ENCODE measurements at regions not wholly inside any gene's neighbourhood (a gene's known extent, or its start where the extent isn't known, plus 50 kb on each side); places are given as distances from the start of the nearest gene placed in this dataset.
"Not testable (repeated sequence)": the region's sequence is repeated elsewhere in the genome, so short reads cannot be mapped to it uniquely, and the experiment has no call there.

DNA sequence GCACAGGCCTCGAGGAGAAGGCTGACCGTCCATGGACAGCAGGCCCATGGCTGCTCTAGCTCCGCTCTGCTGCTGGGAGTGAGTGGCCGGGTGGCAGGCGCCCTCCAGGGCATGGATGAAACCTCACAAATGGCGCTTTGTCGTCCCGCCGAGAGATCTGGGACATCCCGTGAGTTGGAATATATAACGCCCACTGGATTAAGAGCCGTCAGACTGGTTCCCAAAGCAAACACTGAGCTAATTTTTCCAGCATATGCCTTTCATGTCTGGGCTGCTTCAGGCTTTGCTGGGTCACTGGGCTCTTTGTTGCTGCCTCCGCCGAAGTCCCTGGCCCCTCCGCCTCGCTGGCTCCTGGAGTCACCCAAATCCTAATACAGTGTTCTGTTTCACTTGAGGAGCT is 266.3 kb downstream of the FOXL1 start:
- no peak for DNase-seq

DNA sequence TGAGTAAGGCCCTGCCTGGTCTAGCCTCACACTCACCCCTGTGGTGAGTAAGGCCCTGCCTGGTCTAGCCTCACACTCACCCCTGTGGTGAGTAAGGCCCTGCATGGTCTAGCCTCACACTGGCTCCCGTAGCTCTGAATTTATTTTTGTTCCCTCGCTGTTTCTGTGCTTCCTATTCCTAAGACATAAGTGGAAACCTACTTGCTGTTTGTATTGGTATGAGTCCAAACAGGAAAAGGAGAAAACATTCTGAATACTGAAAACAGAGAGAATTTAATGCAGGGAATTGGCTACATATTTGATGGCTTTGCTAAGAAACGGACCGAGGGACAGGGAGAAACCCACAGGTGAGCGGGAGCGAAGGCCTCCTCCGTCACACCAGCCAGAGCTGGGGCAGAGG is 267.8 kb downstream of the FOXL1 start:
- no peak for DNase-seq

DNA sequence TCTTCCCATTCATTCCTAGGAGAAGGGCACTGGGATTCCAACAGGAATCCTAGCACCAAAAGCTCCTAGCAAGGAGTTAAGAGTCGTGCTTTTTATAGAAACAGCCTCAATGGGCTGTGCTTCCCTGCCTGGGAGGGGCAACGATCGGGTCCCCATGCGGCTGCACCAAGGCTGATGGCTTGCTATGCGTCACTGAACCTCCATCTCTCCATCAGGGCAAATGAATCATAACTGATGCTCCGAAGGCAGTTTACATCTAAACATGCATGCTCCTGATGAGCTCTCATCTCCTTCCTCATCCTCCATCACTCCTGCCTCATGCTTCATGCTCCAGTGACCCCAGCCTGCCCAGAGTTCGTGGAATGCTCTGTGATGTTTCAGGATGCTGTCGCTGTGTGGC is 270.5 kb downstream of the FOXL1 start:
- no peak for DNase-seq

DNA sequence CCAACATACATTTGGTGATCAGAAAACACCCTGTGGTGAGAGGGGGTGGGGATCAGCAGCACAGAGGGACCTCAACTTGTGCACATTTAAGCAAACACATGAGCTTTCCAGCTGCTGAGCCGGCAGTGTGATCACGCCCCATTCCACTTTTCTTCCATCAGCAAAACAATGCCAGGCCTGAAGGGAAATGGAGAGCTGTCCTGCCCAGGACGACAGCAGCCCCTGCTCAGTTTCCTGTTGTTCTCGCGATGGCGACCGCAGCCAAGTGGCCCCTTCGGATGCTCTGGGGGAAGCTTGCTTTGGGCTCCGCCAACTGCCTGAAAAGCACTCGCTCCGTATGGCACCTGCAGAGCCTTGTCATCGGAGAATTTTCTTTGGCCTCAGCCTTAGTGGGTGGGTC is 272.3 kb downstream of the FOXL1 start:
- no peak for DNase-seq

DNA sequence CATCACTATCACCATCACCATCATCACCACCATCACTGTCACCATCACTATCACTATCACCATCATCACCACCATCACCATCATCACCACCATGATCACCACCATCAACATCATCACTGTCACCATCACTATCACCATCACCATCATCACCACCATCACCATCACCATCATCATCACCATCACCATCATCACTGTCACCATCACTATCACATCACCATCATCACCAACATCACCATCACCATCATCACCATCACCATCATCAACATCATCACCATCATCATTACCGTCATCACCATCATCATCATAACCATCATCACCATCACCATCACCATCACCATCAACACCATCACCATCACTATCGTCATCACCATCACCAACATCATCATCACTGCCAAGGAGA is 273.8 kb downstream of the FOXL1 start:
- DNase-seq = no peak

DNA sequence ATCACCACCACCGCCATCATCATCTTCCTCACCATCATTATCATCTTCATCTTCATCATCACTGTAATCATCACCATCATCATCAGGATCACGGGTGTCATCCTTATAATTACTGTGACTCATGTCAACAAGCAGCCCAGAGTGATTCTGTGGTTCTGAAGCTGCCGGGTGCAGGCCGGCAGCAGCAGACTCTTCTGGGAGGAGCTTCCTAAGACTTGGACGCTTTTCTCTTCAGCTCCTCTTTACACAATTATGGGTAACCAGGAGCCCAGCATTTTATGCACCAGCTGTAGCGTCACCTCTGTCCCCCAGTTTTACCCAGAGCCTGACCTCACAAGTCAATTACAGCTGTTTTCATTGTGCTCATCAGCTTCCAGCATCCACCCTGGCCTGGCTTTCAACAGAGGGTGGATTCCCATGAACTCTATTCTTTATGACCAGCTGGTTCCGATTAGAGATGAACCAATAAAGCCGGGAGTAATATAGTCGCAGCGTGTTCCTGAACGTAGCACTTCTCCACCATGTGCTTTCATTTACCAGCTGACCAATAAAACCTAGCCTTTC is 275.8 kb downstream of the FOXL1 start:
- DNase-seq = peak; percentile 72

DNA sequence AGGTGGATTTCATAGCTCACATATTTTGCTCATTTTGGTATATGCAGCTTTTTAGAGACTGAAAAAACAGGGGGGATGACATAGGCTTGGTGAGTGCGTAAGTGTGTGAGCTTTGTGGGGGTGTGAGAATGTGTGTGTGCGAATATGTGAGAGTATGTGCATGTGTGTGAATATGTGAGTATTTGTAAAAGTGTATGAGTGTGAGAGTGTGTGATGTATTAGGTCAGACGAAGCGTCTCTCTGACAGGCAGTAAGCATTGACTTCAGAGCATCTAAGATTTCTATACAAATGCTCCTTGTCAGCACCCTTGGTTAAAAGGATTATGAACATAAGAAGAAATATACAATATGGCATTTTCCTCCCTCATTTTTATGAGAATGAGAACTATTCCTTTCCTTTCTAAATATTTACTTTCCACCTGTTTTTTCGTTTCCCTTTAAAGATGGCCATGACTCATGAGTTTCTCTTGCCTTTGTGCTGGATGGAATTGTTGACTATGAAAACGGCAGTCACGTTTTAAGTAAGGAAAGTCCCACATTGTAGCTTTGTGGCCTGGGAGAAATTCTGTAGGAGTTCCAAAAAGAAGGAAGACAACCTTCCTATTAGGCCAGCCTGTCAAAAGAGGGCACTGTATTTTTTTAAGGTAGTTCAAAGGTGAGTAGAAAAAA is 276.4 kb downstream of the FOXL1 start:
- DNase-seq = no peak

DNA sequence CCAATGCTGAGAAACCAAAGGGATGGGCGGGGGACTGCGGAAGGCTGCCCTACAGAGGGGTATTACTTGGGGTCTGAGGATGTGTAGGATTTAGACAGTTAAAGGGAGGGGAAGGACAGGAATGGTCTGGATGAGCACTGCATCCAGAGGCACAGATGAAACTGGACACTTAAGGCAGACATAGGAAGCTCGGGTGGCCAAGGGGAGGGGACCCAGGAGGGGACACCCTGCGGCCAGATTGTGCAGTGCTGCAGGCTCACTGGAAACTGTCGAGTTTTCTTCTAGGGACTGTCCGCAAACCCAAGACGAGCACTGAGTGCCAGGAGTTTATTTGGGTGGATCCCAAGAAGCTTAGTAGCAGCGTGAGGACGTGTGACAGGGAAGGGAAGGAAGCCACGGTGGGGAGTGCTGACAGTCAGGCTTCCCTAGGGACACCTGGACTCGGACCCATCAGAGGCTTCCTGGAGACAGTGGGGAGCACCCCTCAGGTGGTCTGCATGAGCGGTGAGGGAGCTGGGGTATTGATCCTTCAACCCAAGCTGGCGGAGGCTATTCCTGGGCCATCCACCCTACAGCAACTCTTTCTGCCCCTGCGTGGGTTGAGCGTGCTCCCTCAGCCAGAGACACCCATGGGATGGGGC is 278.7 kb downstream of the FOXL1 start:
- DNase-seq = no peak

DNA sequence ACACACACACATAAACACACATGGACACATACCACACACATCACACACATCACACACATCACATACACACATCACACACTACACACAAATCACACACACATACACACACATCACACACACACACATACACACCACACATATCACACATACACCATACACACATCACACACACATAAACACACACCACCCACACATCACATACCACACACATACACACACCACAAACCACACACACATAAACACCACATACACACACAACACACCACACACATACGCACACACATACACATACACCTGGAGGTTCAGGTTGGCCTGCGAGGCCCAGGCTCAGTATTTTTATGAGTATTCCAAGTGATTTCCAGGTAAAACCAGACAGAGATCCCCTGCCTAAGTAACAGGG is 279.5 kb downstream of the FOXL1 start:
- DNase-seq = no peak

DNA sequence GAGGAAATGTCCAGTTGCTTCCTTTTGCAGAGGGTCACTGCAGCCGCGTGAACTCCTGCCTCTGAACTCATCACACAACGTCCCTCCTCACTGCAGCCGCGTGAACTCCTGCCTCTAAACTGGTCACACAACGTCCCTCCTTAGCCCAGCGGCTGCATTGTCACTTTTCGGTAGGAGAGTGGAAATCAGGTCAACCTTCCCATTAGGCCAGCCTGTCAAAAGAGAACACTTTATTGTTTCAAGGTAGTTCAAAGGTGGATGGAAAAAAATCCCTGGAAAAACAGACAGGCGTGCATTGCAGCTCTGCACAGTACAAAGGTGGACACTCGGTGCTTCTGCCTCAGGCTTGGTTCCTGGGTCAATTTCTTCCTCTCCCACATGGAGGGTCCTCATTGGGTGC is 280.2 kb downstream of the FOXL1 start:
- DNase-seq = no peak

DNA sequence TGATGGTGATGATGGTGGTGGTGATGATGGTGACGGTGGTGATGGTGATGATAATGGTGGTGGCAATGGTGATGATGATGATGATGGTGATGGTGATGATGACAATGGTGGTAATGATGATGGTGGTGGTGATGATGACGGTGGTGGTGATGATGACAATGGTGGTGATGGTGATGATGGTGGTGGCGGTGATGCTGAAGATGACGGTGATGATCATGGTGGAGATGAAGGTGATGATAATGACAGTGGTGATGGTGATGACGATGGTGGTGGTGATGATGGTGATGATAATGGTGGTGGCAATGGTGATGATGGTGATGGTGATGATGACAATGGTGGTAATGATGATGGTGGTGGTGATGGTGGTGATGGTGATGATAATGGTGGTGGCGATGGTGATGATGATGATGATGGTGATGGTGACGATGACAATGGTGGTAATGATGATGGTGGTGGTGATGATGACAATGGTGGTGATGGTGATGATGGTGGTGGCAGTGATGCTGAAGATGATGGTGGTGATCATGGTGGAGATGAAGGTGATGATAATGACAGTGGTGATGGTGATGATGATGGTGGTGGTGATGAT is 283.0 kb downstream of the FOXL1 start:
- not testable (repeated sequence) for DNase-seq

DNA sequence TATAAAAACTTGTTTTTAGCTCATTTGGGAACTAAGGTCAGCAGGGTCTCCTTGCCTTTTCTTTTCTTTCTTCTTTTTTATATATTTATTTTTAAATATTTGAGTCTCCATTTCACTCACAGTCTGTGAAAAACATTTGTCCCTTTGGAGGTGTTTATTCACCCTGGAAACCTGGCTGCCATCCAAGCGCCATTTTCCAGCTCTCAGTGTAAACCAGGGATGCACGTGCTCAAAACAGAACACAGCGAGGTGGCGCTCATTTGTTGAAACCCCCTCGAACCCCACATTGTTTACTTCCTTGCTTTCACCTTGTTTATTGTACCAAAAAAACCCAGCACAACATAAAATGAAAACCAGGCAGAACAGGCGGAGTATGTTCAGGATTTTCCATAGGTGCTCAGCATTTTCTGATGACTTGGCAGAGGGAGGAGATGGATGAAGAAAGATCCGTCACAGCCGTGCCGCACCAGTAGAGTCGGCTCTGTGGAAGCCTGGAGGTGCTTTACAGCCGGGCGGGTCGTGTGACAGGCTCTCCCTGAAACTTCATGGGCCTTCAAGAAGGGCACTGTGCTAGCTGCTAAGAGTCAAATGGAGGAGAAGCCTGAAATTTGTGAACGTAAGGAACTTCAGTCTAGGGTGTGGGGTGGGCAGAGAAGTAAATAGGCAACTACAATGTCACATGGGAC is 284.4 kb downstream of the FOXL1 start:
- DNase-seq = no peak

DNA sequence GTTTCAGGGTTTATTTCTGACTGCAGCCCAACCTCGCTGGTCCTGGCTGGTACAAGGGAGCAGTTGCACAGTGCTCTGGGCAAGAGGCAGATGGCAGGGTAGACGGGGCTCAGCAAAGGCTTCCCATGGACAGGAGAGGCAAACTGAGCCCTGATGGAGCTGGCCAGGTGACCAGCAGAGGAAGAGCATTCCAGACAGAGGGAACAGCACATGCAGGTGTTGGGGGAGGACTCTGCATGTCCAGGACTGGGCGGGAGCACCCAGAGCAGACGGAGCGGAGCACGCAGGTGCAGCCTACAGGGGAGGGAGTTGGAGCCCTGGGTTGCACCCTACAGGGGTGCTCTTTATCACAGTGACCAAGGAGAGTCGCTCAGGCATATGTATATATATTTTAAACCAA is 285.3 kb downstream of the FOXL1 start:
- no peak for DNase-seq

DNA sequence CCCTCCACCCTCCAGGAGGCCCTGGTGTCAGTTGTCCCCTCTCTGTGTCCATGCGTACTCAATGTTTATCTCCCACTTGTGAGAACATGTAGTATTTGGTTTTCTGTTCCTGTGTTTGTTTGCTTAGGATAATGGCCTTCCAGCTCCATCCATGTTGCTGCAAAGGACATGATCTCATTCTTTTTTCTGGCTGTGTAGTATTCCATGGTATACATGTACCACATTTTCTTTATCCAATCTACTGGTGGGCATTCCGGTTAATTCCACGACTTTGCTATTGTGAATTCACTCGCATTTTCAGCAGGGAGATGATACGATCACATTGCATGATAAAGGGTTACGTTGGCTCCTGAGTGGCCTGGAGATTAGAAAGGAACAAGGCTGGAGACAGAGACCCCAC is 286.2 kb downstream of the FOXL1 start:
- no peak for DNase-seq

DNA sequence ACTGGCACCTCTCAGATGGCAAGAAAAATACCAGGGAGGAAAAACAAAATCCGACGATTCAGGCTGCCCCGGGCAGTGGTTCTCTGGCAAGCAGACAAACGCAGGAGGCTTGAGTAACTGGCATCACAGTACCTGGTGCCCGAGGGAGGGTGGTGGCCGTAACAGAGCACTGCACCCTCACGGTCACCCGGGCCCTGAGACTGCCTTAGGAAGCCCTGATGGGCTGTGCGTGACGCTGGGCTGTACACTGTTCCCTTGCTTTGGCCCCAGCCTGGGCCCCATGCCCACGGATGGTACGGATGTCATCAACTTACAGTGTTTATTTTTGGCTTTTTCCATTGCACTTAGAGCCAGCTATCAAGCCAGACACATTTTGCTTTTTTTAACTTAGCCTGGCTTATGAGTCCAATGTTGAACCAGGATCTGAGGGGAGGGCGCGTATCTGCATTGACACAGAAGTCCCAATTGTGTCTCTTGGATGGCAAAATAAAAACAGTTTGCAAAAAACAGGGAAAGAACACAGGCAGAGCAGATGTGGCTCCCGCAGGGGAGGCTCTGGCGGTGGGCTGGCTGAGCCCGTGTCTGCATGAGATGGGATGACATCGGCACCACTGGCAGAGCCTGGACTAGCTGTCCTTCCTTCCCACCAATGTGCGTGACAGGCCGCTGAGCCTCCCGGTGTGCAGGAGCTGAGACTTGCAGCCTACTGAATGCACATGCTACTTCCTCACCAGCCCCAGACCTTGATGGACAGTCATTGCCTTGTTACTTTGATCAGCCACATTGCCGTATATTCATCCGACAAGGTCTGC is 287.7 kb downstream of the FOXL1 start:
- DNase-seq = no peak

DNA sequence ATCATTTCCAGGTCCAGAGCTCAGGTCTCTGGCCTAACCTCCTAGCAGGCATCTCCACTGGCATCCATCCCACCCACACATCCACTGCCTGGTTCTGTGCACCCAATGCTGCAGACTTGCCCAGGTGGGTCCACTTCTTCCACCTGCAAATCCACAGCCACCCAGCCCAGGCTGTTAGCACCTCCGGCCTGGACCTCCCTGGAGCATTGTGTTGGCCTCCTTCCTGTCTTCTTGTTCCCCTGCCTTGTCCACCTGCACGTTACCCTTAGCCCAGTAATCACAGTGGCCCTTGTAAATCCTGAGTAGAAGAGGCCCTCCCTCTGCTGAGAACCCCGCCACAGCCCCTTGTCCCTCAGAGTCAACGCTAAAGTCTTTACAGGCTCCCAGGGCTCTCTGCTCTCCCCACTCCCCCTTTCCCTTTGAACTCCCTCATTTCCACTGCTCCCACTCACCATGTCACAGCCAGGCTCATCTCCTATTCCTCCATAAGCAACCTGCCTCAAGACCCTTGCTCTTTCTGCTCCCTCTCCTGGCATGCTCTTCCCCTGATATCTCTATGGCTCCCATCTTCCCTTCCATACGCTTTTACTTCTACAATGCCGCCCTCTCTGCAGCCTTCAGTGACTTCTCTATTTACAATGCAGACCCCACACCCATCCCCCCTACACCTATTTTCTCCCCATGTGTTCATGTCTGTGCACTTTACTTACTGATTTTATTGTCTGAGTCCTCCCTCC is 288.8 kb downstream of the FOXL1 start:
- DNase-seq = no peak

DNA sequence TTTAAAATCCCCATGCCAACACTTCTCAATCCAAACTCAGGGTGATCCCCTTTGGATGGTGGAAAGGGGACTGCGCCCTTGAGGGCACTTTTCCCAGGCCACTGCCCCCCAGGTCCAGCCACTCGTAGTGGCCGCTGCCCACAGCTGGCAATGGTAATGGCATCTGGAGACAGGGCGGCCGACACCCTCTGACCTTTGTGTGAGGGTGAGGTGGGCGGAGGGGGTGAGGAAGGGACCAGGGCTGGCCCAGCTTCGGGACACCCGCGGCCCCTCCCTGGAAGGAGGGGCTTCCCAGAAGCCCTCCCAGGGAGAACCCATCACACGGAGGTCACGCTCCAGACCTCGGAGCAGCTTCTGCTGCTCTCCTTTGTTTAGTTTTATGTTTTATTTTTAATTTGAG is 289.7 kb downstream of the FOXL1 start:
- DNase-seq = no peak

DNA sequence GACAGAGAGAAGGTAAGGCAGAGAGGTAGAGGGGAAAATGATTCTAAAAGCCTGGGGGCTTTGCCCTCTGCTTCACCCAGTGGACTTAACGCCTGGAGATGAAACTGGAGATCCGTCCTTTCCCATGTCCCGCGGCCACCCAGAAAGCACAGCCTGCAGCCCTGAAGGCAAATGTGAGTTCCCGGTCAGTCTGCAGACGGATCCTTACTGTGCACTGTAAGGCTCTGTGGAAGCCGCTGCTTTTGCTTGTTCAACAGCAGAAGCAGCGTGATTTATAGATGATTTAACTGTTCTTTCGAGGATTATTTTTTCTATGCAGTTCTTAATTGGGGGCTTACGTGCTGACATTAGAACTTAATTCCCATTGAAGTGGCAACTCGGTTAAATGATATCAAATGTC is 290.4 kb downstream of the FOXL1 start:
- DNase-seq = no peak

DNA sequence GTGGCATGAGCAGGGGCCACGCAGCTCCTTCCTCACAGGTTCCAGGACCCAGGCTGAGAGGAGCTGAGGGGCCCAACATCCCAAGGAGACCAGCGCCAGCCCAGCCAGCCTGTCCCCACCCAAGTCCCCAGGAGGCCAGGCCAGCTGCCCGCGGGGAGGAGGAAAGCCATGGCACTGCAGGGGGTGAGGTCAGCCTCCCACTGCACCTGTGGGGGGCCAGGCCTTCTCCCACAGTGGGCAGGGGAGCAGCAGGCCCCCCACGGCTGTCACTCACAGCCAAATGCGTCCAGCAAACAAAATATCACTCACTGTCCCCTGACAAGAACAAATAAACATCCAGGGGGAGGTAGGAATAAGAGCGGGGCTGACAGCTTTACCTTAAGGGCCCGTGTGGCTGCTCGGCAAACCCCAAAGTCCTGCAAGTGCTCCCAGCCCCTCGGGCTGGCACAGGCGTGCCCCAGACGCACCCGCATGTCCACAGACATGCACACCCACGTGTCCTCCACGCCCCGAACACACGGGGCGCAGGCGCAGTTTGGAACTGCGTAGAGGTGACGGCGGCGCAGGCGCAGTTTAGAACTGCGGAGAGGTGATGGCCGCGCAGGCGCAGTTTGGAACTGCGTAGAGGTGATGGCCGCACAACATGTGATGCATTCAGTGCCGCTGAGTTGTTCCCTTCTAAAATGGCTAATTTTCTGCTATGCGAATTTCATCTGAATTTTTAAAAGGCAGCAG is 291.1 kb downstream of the FOXL1 start:
- no peak for DNase-seq

DNA sequence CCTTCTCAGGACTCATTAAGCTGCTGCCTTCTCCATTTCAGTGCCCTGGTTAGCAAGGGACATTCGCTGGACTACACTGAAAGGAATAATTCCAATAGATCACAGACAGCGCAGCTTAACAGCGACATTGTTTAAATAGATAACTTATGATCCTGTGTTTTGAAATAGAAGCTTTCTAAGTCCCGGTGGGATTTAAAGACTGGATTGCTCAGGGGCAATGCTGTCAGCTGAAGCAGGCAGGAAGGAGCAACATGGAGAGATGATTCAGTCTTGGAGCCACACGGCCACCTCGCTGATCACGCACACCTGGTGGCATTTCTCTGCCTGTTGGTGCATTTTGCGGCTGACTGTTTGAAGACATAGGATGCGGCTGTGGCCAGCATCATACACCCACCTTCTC is 292.0 kb downstream of the FOXL1 start:
- DNase-seq = no peak

DNA sequence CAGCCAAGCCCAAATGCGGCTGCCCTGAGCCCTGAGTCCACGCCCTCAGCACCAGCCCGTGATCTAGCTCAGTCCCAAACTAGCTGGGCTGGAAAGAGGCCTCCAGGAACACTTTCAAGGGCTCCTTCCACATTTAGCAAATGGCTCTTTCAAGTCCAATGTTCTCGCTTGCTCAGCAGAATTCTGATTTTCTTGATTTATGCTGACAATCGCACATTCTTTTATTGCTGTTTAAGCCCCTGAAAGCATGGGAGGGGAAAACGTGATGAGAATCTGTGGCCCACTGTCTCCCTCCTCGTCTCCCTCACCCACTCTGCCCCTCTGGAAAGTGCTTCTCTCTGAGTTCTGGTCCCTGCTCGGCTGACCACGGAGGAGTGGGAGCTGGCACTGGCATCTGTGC is 293.8 kb downstream of the FOXL1 start:
- DNase-seq = no peak

DNA sequence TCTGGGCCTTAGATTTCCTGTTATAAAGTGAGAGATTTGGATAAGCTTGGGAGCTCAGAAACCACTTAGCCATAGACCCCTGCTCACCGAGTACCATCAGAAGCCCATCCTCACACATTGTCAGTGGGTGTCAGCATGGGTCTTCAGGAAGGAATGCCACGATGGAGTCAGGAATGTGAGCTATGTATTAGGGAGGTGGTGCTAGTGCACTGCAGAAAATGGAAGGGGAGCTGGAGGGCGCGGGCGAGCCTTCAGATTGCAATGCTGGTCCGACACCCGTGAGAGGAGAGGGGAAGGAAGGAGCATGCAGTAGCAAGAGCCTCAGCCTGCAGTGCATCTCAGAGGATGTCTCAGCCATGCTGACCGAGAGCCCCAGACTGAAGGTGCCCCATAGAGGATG is 294.5 kb downstream of the FOXL1 start:
- DNase-seq = no peak

Data from amniotic stem cell (primary cell).